Mammary epithelial cell (primary cell): ENCODE measurements at regions not wholly inside any gene's neighbourhood (a gene's known extent, or its start where the extent isn't known, plus 50 kb on each side); places are given as distances from the start of the nearest gene placed in this dataset.

Experiments
- EZH2 ChIP-seq: IDR thresholded peaks from 2 replicates; pipeline ENCODE4 v1.6.1; 2012; ENCODE audit warnings: low read length, inconsistent platforms, borderline replicate concordance
- TF ChIP-seq, protein P1 (sequence below), 2 donors: IDR thresholded peaks in 1 of 2; conservative IDR thresholded peaks in 1 of 2; 2 replicates each; pipeline ENCODE4 v1.5.1; 2011 to 2012; ENCODE audit warnings: inconsistent platforms in 2 of 2, low read length in 2 of 2, mild to moderate bottlenecking in 2 of 2, control low read depth in 1 of 2, low read depth in 1 of 2; ENCODE audit not compliant: insufficient read depth in 1 of 2; ENCODE audit errors: extremely low read depth in 1 of 2

- TF ChIP-seq, protein P1, sequence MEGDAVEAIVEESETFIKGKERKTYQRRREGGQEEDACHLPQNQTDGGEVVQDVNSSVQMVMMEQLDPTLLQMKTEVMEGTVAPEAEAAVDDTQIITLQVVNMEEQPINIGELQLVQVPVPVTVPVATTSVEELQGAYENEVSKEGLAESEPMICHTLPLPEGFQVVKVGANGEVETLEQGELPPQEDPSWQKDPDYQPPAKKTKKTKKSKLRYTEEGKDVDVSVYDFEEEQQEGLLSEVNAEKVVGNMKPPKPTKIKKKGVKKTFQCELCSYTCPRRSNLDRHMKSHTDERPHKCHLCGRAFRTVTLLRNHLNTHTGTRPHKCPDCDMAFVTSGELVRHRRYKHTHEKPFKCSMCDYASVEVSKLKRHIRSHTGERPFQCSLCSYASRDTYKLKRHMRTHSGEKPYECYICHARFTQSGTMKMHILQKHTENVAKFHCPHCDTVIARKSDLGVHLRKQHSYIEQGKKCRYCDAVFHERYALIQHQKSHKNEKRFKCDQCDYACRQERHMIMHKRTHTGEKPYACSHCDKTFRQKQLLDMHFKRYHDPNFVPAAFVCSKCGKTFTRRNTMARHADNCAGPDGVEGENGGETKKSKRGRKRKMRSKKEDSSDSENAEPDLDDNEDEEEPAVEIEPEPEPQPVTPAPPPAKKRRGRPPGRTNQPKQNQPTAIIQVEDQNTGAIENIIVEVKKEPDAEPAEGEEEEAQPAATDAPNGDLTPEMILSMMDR (conservative IDR thresholded peaks at IDR 0.05 in 1 of 2, IDR thresholded peaks at IDR 0.05 in 1 of 2; ENCODE audit: extremely low read depth in 1 of 2, insufficient read depth in 1 of 2, low read depth in 1 of 2, low read length in 2 of 2) = no peak
- TF ChIP-seq EZH2 = no peak
Observed at GRCh38 chr10:45560262-45560661, 112.3 kb downstream of the ZFAND4 start.
